ENCODE measurements at regions not wholly inside any gene's neighbourhood (a gene's known extent, or its start where the extent isn't known, plus 50 kb on each side); places are given as distances from the start of the nearest gene placed in this dataset.

GRCh38 chr1:214208460-214208859 is 72.5 kb upstream of the SMYD2 start:
- no peak for DNase-seq

GRCh38 chr1:214209260-214209808 is 71.6 kb upstream of the SMYD2 start:
- no peak for DNase-seq

- no peak for DNase-seq
Measured at GRCh38 chr1:214213136-214213535, 67.8 kb upstream of the SMYD2 start.

- no peak for DNase-seq
Measured at GRCh38 chr1:214214851-214215250, 66.1 kb upstream of the SMYD2 start.

- DNase-seq = no peak
Measured at GRCh38 chr1:214215583-214215982, 65.4 kb upstream of the SMYD2 start.

- no peak for DNase-seq
Measured at GRCh38 chr1:214216021-214216420, 64.9 kb upstream of the SMYD2 start.

GRCh38 chr1:214216779-214217178 is 64.2 kb upstream of the SMYD2 start:
- peak; percentile 62 for DNase-seq

- DNase-seq = no peak
Measured at GRCh38 chr1:214219902-214220301, 61.1 kb upstream of the SMYD2 start.

- no peak for DNase-seq
Measured at GRCh38 chr1:214220891-214221290, 60.1 kb upstream of the SMYD2 start.

- no peak for DNase-seq
Measured at GRCh38 chr1:214224611-214225354, 56.2 kb upstream of the SMYD2 start.

GRCh38 chr1:214228976-214229375 is 52.0 kb upstream of the SMYD2 start:
- DNase-seq = no peak

- DNase-seq = no peak
Measured at GRCh38 chr1:214229736-214230135, 51.2 kb upstream of the SMYD2 start.
